Stimulated activated CD8-positive, alpha-beta memory T cell treated with anti-CD3 and anti-CD28 coated beads, Interleukin-12 subunit alpha, Interleukin-12 subunit beta, amount 100 ng/mL, for 1 hour (primary cell): ENCODE measurements at regions not wholly inside any gene's neighbourhood (a gene's known extent, or its start where the extent isn't known, plus 50 kb on each side); places are given as distances from the start of the nearest gene placed in this dataset.
"Not testable (repeated sequence)": the region's sequence is repeated elsewhere in the genome, so short reads cannot be mapped to it uniquely, and the experiment has no call there.

Source experiments
- DNase-seq: peaks from one replicate; pipeline ENCODE4 v3.0.0-alpha.2; 2020; ENCODE audit warnings: low read depth

GRCh38 chr6:111925296-111925695 lies 52.0 kb upstream of the FYN start:
- DNase-seq, result no peak

GRCh38 chr6:111926731-111927302 lies 53.6 kb upstream of the FYN start:
- no peak for DNase-seq

GRCh38 chr6:111927321-111927720 lies 54.1 kb upstream of the FYN start:
- DNase-seq, result no peak

GRCh38 chr6:111928139-111928538 lies 54.9 kb upstream of the FYN start:
- DNase-seq, result no peak

- not testable (repeated sequence) for DNase-seq
Measured at GRCh38 chr6:111934611-111935010, 61.4 kb upstream of the FYN start.

GRCh38 chr6:111936718-111937117 lies 63.5 kb upstream of the FYN start:
- no peak for DNase-seq

GRCh38 chr6:111938710-111939109 lies 65.5 kb upstream of the FYN start:
- DNase-seq, result no peak

- DNase-seq, result no peak
Measured at GRCh38 chr6:111939902-111940301, 66.7 kb upstream of the FYN start.

GRCh38 chr6:111940801-111941200 lies 67.5 kb upstream of the FYN start:
- DNase-seq, result no peak

GRCh38 chr6:111941686-111942330 lies 68.6 kb upstream of the FYN start:
- no peak for DNase-seq

GRCh38 chr6:111942561-111942960 lies 69.3 kb upstream of the FYN start:
- DNase-seq, result no peak

GRCh38 chr6:111943266-111943665 lies 70.0 kb upstream of the FYN start:
- DNase-seq, result no peak

- no peak for DNase-seq
Measured at GRCh38 chr6:111943726-111944125, 70.5 kb upstream of the FYN start.

GRCh38 chr6:111944541-111944940 lies 71.3 kb upstream of the FYN start:
- DNase-seq, result no peak

- no peak for DNase-seq
Measured at GRCh38 chr6:111949546-111949945, 76.3 kb upstream of the FYN start.

- DNase-seq, result not testable (repeated sequence)
Measured at GRCh38 chr6:111949984-111950383, 76.7 kb upstream of the FYN start.

- DNase-seq, result no peak
Measured at GRCh38 chr6:111950661-111951496, 77.6 kb upstream of the FYN start.

GRCh38 chr6:111951497-111952085 lies 78.3 kb upstream of the FYN start:
- DNase-seq, result no peak

GRCh38 chr6:111952274-111952673 lies 79.0 kb upstream of the FYN start:
- no peak for DNase-seq

GRCh38 chr6:111952821-111953540 lies 79.7 kb upstream of the FYN start:
- DNase-seq, result no peak

GRCh38 chr6:111956098-111956497 lies 82.8 kb upstream of the FYN start:
- DNase-seq, result no peak

GRCh38 chr6:111957623-111958315 lies 84.5 kb upstream of the FYN start:
- no peak for DNase-seq
